ENCODE measurements at regions not wholly inside any gene's neighbourhood (a gene's known extent, or its start where the extent isn't known, plus 50 kb on each side); places are given as distances from the start of the nearest gene placed in this dataset.
"Not testable (repeated sequence)": the region's sequence is repeated elsewhere in the genome, so short reads cannot be mapped to it uniquely, and the experiment has no call there.

- not testable (repeated sequence) for TF ChIP-seq CTCF, POLR2A, EP300, POLR2AphosphoS5 (IDR thresholded peaks at IDR 0.05)
Measured at GRCh38 chr2:128598260-128598659, 279.6 kb upstream of the HS6ST1 start.

Measured in gastroesophageal sphincter (tissue), 3 donors.